Ascending aorta (tissue), 2 donors: ENCODE measurements at regions not wholly inside any gene's neighbourhood (a gene's known extent, or its start where the extent isn't known, plus 50 kb on each side); places are given as distances from the start of the nearest gene placed in this dataset.

Source experiments
- DNase-seq, 2 donors: peaks; one replicate each; pipeline ENCODE4 v3.0.0-alpha.2; 2019; ENCODE audit warnings: low spot score in 2 of 2
- H3K27ac ChIP-seq, 2 donors: fragments of 200-600 bp; sonication (generic); one replicate each; pipeline ENCODE4 v1.5.1; 2016 to 2017; ENCODE audit warnings: mild to moderate bottlenecking in 1 of 2
- H3K27me3 ChIP-seq: fragments of 200-600 bp; sonication (generic); one replicate; pipeline ENCODE4 v1.5.1; 2017
- H3K36me3 ChIP-seq, 2 donors: fragments of 200-600 bp; sonication (generic); one replicate each; pipeline ENCODE4 v1.5.1; 2016
- H3K4me1 ChIP-seq, 2 donors: fragments of 200-600 bp; sonication (generic); one replicate each; pipeline ENCODE4 v1.5.1; 2016 to 2017; ENCODE audit warnings: mild to moderate bottlenecking in 1 of 2
- H3K4me3 ChIP-seq, 2 donors: fragments of 200-600 bp; sonication (generic); one replicate each; pipeline ENCODE4 v1.5.1; 2016 to 2017; ENCODE audit warnings: mild to moderate bottlenecking in 1 of 2
- H3K9me3 ChIP-seq, 2 donors: fragments of 200-600 bp; sonication (generic); one replicate each; pipeline ENCODE4 v1.5.1; 2016
- CTCF ChIP-seq, 3 experiments: fragments of 200-600 bp in 2 of 3; fragments of 450-650 bp in 1 of 3; sonication (generic) in 2 of 3; IDR thresholded peaks; one replicate each; pipeline ENCODE4 v1.5.1; 2016 to 2019; ENCODE audit warnings: antibody characterized with exemption in 3 of 3, mild to moderate bottlenecking in 1 of 3, moderate library complexity in 1 of 3
- intact Hi-C: fragments of 100-400 bp; cut with DNase I; formaldehyde crosslinking; loops from one replicate; pipeline ENCODE4 v1.15.1; 2023

GRCh38 chr2:142725386-142725785, 152.1 kb upstream of the KYNU start:
- no peak for TF ChIP-seq CTCF (IDR thresholded peaks at IDR 0.05)
- no peaks in the 10 kb centered on the region for H3K36me3 ChIP-seq
- intact Hi-C loops: no loop called here
- H3K27ac ChIP-seq: no peak overlapping the region
- DNase-seq: no peak
- peaks cover 0 to 6% of the 10 kb centered on the region in 2 donors for H3K9me3 ChIP-seq
- H3K4me3 ChIP-seq: no peak overlapping the region
- no peaks in the 10 kb centered on the region for H3K4me1 ChIP-seq
- no peaks in the 10 kb centered on the region for H3K27me3 ChIP-seq

GRCh38 chr2:142724713-142725349, 152.6 kb upstream of the KYNU start:
- H3K36me3 ChIP-seq: no peaks in the 10 kb centered on the region
- no peaks in the 10 kb centered on the region for H3K27me3 ChIP-seq
- intact Hi-C loops: no loop called here
- no peak overlapping the region for H3K4me3 ChIP-seq
- H3K9me3 ChIP-seq: peaks cover 0 to 6% of the 10 kb centered on the region in 2 donors
- TF ChIP-seq CTCF (IDR thresholded peaks at IDR 0.05): no peak
- no peaks in the 10 kb centered on the region for H3K4me1 ChIP-seq
- no peak overlapping the region for H3K27ac ChIP-seq
- DNase-seq: no peak

- Histone ChIP-seq H3K4me1 (no peaks in the 10 kb centered on the region), H3K4me3 (no peak overlapping the region), H3K9me3 (peaks cover 0 to 6% of the 10 kb centered on the region in 2 donors), H3K27me3 (no peaks in the 10 kb centered on the region), H3K36me3 (no peaks in the 10 kb centered on the region), H3K27ac (no peak overlapping the region)
- intact Hi-C loops: no loop called here
- DNase-seq: no peak
- no peak for TF ChIP-seq CTCF (IDR thresholded peaks at IDR 0.05)
These were observed 153.3 kb upstream of the KYNU start for GRCh38 chr2:142724186-142724585.

GRCh38 chr2:142723236-142723635, 154.2 kb upstream of the KYNU start:
- Histone ChIP-seq H3K27me3 (no peaks in the 10 kb centered on the region), H3K9me3 (peaks cover 0 to 5% of the 10 kb centered on the region in 2 donors), H3K4me3 (no peak overlapping the region), H3K27ac (no peak overlapping the region), H3K4me1 (no peaks in the 10 kb centered on the region), H3K36me3 (no peaks in the 10 kb centered on the region)
- no peak for TF ChIP-seq CTCF (IDR thresholded peaks at IDR 0.05)
- DNase-seq: no peak
- intact Hi-C loops: no loop called here

GRCh38 chr2:142722569-142722968, 154.9 kb upstream of the KYNU start:
- no peaks in the 10 kb centered on the region for H3K4me1 ChIP-seq
- no peak for DNase-seq
- no peak overlapping the region for H3K4me3 ChIP-seq
- H3K36me3 ChIP-seq: no peaks in the 10 kb centered on the region
- TF ChIP-seq CTCF (IDR thresholded peaks at IDR 0.05): no peak
- no peak overlapping the region for H3K27ac ChIP-seq
- H3K9me3 ChIP-seq: no peaks in the 10 kb centered on the region
- intact Hi-C loops: no loop called here
- H3K27me3 ChIP-seq: no peaks in the 10 kb centered on the region

- Histone ChIP-seq H3K9me3 (no peaks in the 10 kb centered on the region), H3K27me3 (no peaks in the 10 kb centered on the region), H3K27ac (no peak overlapping the region), H3K4me3 (no peak overlapping the region), H3K36me3 (no peaks in the 10 kb centered on the region), H3K4me1 (no peaks in the 10 kb centered on the region)
- intact Hi-C loops: no loop called here
- TF ChIP-seq CTCF (IDR thresholded peaks at IDR 0.05): no peak
- no peak for DNase-seq
These were observed 155.4 kb upstream of the KYNU start for GRCh38 chr2:142722086-142722485.
